ENCODE measurements at regions not wholly inside any gene's neighbourhood (a gene's known extent, or its start where the extent isn't known, plus 50 kb on each side); places are given as distances from the start of the nearest gene placed in this dataset.
"Not testable (repeated sequence)": the region's sequence is repeated elsewhere in the genome, so short reads cannot be mapped to it uniquely, and the experiment has no call there.

- TF ChIP-seq CTCF (IDR thresholded peaks at IDR 0.05; ENCODE audit: insufficient read depth, low read depth, low read length, missing control alignments): no peak
- DNase-seq (ENCODE audit: low read depth): no peak
- no peak overlapping the region for H3K4me3 ChIP-seq (ENCODE audit: low read depth, low read length)
Observed at GRCh38 chr1:178587975-178588374, 75.1 kb downstream of the TEX35 start.

- not testable (repeated sequence) for DNase-seq (ENCODE audit: low read depth)
Observed at GRCh38 chr1:178589042-178589441, 76.1 kb downstream of the TEX35 start.

GRCh38 chr1:178591811-178592210 lies 78.9 kb downstream of the TEX35 start:
- DNase-seq (ENCODE audit: low read depth); H3K4me3 ChIP-seq (ENCODE audit: low read depth, low read length): not testable (repeated sequence)

More at GRCh38 chr1:178589042-178589441, 76.1 kb downstream of the TEX35 start:
- H3K4me3 ChIP-seq (ENCODE audit: low read depth, low read length): not testable (repeated sequence)

GRCh38 chr1:178593515-178593914 lies 80.6 kb downstream of the TEX35 start:
- H3K4me3 ChIP-seq (ENCODE audit: low read depth, low read length): no peak overlapping the region
- no peak for DNase-seq (ENCODE audit: low read depth)
- no peak for TF ChIP-seq CTCF (IDR thresholded peaks at IDR 0.05; ENCODE audit: insufficient read depth, low read depth, low read length, missing control alignments)

- DNase-seq (ENCODE audit: low read depth): no peak
- TF ChIP-seq CTCF (IDR thresholded peaks at IDR 0.05; ENCODE audit: insufficient read depth, low read depth, low read length, missing control alignments): no peak
- no peak overlapping the region for H3K4me3 ChIP-seq (ENCODE audit: low read depth, low read length)
Observed at GRCh38 chr1:178594133-178594532, 81.2 kb downstream of the TEX35 start.

GRCh38 chr1:178595491-178595890 lies 82.6 kb downstream of the TEX35 start:
- no peak for DNase-seq (ENCODE audit: low read depth)
- no peak for TF ChIP-seq CTCF (IDR thresholded peaks at IDR 0.05; ENCODE audit: insufficient read depth, low read depth, low read length, missing control alignments)
- no peak overlapping the region for H3K4me3 ChIP-seq (ENCODE audit: low read depth, low read length)

- H3K4me3 ChIP-seq (ENCODE audit: low read depth, low read length): no peak overlapping the region
- no peak for TF ChIP-seq CTCF (IDR thresholded peaks at IDR 0.05; ENCODE audit: insufficient read depth, low read depth, low read length, missing control alignments)
- no peak for DNase-seq (ENCODE audit: low read depth)
Observed at GRCh38 chr1:178599087-178599486, 86.2 kb downstream of the TEX35 start.

GRCh38 chr1:178599745-178600144 lies 86.8 kb downstream of the TEX35 start:
- H3K4me3 ChIP-seq (ENCODE audit: low read depth, low read length): no peak overlapping the region
- TF ChIP-seq CTCF (IDR thresholded peaks at IDR 0.05; ENCODE audit: insufficient read depth, low read depth, low read length, missing control alignments): no peak
- peak; percentile 69 for DNase-seq (ENCODE audit: low read depth)
